ENCODE measurements at regions not wholly inside any gene's neighbourhood (a gene's known extent, or its start where the extent isn't known, plus 50 kb on each side); places are given as distances from the start of the nearest gene placed in this dataset.

DNA sequence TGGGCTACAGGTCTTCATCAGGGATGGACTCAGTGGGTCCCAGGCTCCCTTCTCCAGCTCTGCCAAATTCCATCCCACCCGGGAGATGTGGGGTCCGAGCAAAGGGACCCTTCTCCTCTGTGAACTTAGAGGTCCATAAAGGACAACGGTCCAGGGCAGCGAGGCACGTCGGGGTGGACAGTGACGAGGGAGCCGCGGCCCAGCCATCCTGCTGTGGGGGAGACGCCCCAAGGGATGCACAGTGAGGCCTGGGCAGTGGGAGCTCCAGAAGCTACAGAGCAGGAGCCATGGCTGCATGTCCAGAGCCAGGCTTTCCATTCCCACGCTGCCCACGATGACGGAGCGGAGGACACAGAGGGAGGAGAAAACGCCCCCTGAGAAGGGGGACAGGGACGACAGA, 107.5 kb upstream of the PPP1R26 start:
- Mint-ChIP-seq H3K4me1 (no peaks in the 10 kb centered on the region), H3K9me3 (ENCODE audit: insufficient read depth) (no peaks in the 10 kb centered on the region), H3K27me3 (peaks cover 4% of the 10 kb centered on the region), H3K27ac (no peak overlapping the region), H3K4me3 (no peak overlapping the region)
- H3K9me3 ChIP-seq (ENCODE audit: control extremely low read depth in 1 of 3, control insufficient read depth in 2 of 3, insufficient read depth in 1 of 3, low read length in 2 of 3), result no peaks in the 10 kb centered on the region
- no peak overlapping the region for H3K4me3 ChIP-seq (ENCODE audit: control extremely low read depth in 1 of 5, extremely low read depth in 1 of 5, insufficient read depth in 1 of 5, low read depth in 2 of 5, low read length in 4 of 5)
- no peaks in the 10 kb centered on the region for H3K27me3 ChIP-seq (replicated peaks in 1 of 4; ENCODE audit: control extremely low read depth in 1 of 4, control insufficient read depth in 3 of 4, insufficient read depth in 4 of 4, low read length in 3 of 4)
- ChIA-PET CTCF (no interaction called here), POLR2A (no interaction called here)
- no peaks in the 10 kb centered on the region for H4K20me1 ChIP-seq (ENCODE audit: control insufficient read depth, insufficient read depth, low read length, poor library complexity, severe bottlenecking)
- no peaks in the 10 kb centered on the region for H3K79me2 ChIP-seq (ENCODE audit: control insufficient read depth, insufficient read depth, low read length)
- TF ChIP-seq EZH2 (IDR thresholded peaks at IDR 0.05; ENCODE audit: borderline replicate concordance, insufficient read depth, low read depth, low read length, poor library complexity, severe bottlenecking), result no peak
- TF ChIP-seq, protein P1, sequence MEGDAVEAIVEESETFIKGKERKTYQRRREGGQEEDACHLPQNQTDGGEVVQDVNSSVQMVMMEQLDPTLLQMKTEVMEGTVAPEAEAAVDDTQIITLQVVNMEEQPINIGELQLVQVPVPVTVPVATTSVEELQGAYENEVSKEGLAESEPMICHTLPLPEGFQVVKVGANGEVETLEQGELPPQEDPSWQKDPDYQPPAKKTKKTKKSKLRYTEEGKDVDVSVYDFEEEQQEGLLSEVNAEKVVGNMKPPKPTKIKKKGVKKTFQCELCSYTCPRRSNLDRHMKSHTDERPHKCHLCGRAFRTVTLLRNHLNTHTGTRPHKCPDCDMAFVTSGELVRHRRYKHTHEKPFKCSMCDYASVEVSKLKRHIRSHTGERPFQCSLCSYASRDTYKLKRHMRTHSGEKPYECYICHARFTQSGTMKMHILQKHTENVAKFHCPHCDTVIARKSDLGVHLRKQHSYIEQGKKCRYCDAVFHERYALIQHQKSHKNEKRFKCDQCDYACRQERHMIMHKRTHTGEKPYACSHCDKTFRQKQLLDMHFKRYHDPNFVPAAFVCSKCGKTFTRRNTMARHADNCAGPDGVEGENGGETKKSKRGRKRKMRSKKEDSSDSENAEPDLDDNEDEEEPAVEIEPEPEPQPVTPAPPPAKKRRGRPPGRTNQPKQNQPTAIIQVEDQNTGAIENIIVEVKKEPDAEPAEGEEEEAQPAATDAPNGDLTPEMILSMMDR (IDR thresholded peaks at IDR 0.05), result no peak
- DNase-seq (no peak), ATAC-seq (ENCODE audit: low read depth) (no peak)
- no peaks in the 10 kb centered on the region for H3K36me3 ChIP-seq (replicated peaks in 1 of 2; ENCODE audit: control extremely low read depth in 1 of 2, control insufficient read depth in 1 of 2, extremely low read depth in 1 of 2, insufficient read depth in 2 of 2, low read length in 1 of 2)
- no peaks in the 10 kb centered on the region for H3K4me1 ChIP-seq (ENCODE audit: control insufficient read depth in 2 of 2, insufficient read depth in 2 of 2, low read length in 2 of 2)
- H3K27ac ChIP-seq (ENCODE audit: low read length in 2 of 2), result no peak overlapping the region
- 75% methylated on average over 16 of the region's 16 CpGs for WGBS (ENCODE audit: insufficient coverage)
- H2AFZ ChIP-seq (ENCODE audit: insufficient read depth, low read depth, low read length, poor library complexity, severe bottlenecking), result no peak overlapping the region
- H3K4me2 ChIP-seq (replicated peaks; ENCODE audit: low read depth, low read length, poor library complexity, severe bottlenecking), result no peak overlapping the region
- H3K9ac ChIP-seq (ENCODE audit: low read length), result no peak overlapping the region
- intact Hi-C loops (cut with micrococcal nuclease), result no loop called here

DNA sequence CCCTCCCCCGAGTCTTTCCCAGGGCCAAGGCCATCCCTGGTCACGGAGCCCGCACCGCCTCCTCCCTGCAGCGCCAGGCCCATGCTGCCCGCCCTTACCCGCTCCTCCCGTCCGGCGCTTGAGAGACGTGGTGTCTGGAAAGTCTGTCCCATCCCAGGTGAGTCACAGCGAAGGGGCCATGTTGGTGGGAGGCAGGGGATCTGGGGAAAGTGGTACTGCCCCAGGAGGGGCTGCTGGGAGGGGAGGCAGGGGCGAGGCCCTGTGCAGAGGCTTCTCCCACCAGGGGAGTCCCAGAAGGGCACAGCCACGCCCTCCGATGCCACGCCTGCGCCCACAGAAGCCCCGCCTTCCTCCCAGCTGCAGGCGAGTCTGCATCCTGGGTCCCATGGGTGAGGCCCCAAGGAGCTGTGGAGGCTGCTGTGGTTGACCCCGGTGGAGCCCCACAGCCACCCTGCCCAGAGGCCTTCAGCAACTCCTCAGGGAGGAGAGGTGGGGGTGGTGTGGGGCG, 107.0 kb upstream of the PPP1R26 start:
- Histone ChIP-seq H3K36me3 (replicated peaks in 1 of 2; ENCODE audit: control extremely low read depth in 1 of 2, control insufficient read depth in 1 of 2, extremely low read depth in 1 of 2, insufficient read depth in 2 of 2, low read length in 1 of 2) (no peaks in the 10 kb centered on the region), H3K9ac (ENCODE audit: low read length) (no peak overlapping the region), H3K27me3 (replicated peaks in 1 of 4; ENCODE audit: control extremely low read depth in 1 of 4, control insufficient read depth in 3 of 4, insufficient read depth in 4 of 4, low read length in 3 of 4) (no peaks in the 10 kb centered on the region), H3K9me3 (ENCODE audit: control extremely low read depth in 1 of 3, control insufficient read depth in 2 of 3, insufficient read depth in 1 of 3, low read length in 2 of 3) (no peaks in the 10 kb centered on the region), H3K4me1 (ENCODE audit: control insufficient read depth in 2 of 2, insufficient read depth in 2 of 2, low read length in 2 of 2) (no peaks in the 10 kb centered on the region), H3K27ac (ENCODE audit: low read length in 2 of 2) (no peak overlapping the region), H4K20me1 (ENCODE audit: control insufficient read depth, insufficient read depth, low read length, poor library complexity, severe bottlenecking) (no peaks in the 10 kb centered on the region), H3K79me2 (ENCODE audit: control insufficient read depth, insufficient read depth, low read length) (no peaks in the 10 kb centered on the region), H3K4me3 (ENCODE audit: control extremely low read depth in 1 of 5, extremely low read depth in 1 of 5, insufficient read depth in 1 of 5, low read depth in 2 of 5, low read length in 4 of 5) (no peak overlapping the region), H2AFZ (ENCODE audit: insufficient read depth, low read depth, low read length, poor library complexity, severe bottlenecking) (no peak overlapping the region), H3K4me2 (replicated peaks; ENCODE audit: low read depth, low read length, poor library complexity, severe bottlenecking) (no peak overlapping the region)
- ATAC-seq (ENCODE audit: low read depth), result no peak
- H3K27me3 Mint-ChIP-seq, result peaks cover 4% of the 10 kb centered on the region
- H3K27ac Mint-ChIP-seq, result no peak overlapping the region
- ChIA-PET POLR2A (no interaction called here), CTCF (no interaction called here)
- TF ChIP-seq, protein P1 (IDR thresholded peaks at IDR 0.05), result no peak
- TF ChIP-seq EZH2 (IDR thresholded peaks at IDR 0.05; ENCODE audit: borderline replicate concordance, insufficient read depth, low read depth, low read length, poor library complexity, severe bottlenecking), result no peak
- H3K4me1 Mint-ChIP-seq, result no peaks in the 10 kb centered on the region
- no peaks in the 10 kb centered on the region for H3K9me3 Mint-ChIP-seq (ENCODE audit: insufficient read depth)
- 78% methylated on average over 19 of the region's 21 CpGs for WGBS (ENCODE audit: insufficient coverage)
- no peak for DNase-seq
- H3K4me3 Mint-ChIP-seq, result no peak overlapping the region
- intact Hi-C loops (cut with micrococcal nuclease), result no loop called here
